ENCODE measurements at regions not wholly inside any gene's neighbourhood (a gene's known extent, or its start where the extent isn't known, plus 50 kb on each side); places are given as distances from the start of the nearest gene placed in this dataset.

GRCh38 chr14:87121716-87122115 is 871.3 kb downstream of the GALC start:
- Mint-ChIP-seq H3K27ac (ENCODE audit: unreplicated experiment) (no peak overlapping the region), H3K4me1 (ENCODE audit: low read depth, unreplicated experiment) (no peaks in the 10 kb centered on the region), H3K27me3 (ENCODE audit: unreplicated experiment) (no peaks in the 10 kb centered on the region), H3K9me3 (ENCODE audit: low read depth, unreplicated experiment) (peaks cover 3% of the 10 kb centered on the region), H3K36me3 (ENCODE audit: insufficient read depth, unreplicated experiment) (no peaks in the 10 kb centered on the region), H3K4me3 (ENCODE audit: low read depth, unreplicated experiment) (no peak overlapping the region)
- DNase-seq, result no peak
- CTCF ChIA-PET, result no interaction called here
- no peak for TF ChIP-seq CTCF (IDR thresholded peaks at IDR 0.05; ENCODE audit: unreplicated experiment)
- BruUV-seq (replicated peaks), result no TSS peak
- intact Hi-C loops (cut with micrococcal nuclease; ENCODE audit: unreplicated experiment), result no loop called here

- H3K27ac Mint-ChIP-seq (ENCODE audit: unreplicated experiment), result no peak overlapping the region
- H3K27me3 Mint-ChIP-seq (ENCODE audit: unreplicated experiment), result no peaks in the 10 kb centered on the region
- no peaks in the 10 kb centered on the region for H3K36me3 Mint-ChIP-seq (ENCODE audit: insufficient read depth, unreplicated experiment)
- H3K4me1 Mint-ChIP-seq (ENCODE audit: low read depth, unreplicated experiment), result no peaks in the 10 kb centered on the region
- BruUV-seq (replicated peaks), result no TSS peak
- no peak overlapping the region for H3K4me3 Mint-ChIP-seq (ENCODE audit: low read depth, unreplicated experiment)
- no peak for TF ChIP-seq CTCF (IDR thresholded peaks at IDR 0.05; ENCODE audit: unreplicated experiment)
- intact Hi-C loops (cut with micrococcal nuclease; ENCODE audit: unreplicated experiment), result no loop called here
- no peaks in the 10 kb centered on the region for H3K9me3 Mint-ChIP-seq (ENCODE audit: low read depth, unreplicated experiment)
- DNase-seq, result no peak
- CTCF ChIA-PET, result no interaction called here
Measured at GRCh38 chr14:87115234-87115633, 877.7 kb downstream of the GALC start.

- no peaks in the 10 kb centered on the region for H3K9me3 Mint-ChIP-seq (ENCODE audit: low read depth, unreplicated experiment)
- DNase-seq, result no peak
- CTCF ChIA-PET, result interaction anchor here (0.6 kb wide), 1 partner anchor 38 kb away, joined by 3 read pairs; no protein-coding TSS in a partner anchor
- H3K4me1 Mint-ChIP-seq (ENCODE audit: low read depth, unreplicated experiment), result no peaks in the 10 kb centered on the region
- intact Hi-C loops (cut with micrococcal nuclease; ENCODE audit: unreplicated experiment), result loop anchor here (2.0 kb wide), 1 partner anchor 502 kb away; no protein-coding TSS in a partner anchor
- TF ChIP-seq CTCF (IDR thresholded peaks at IDR 0.05; ENCODE audit: unreplicated experiment), result no peak
- H3K27ac Mint-ChIP-seq (ENCODE audit: unreplicated experiment), result no peak overlapping the region
- no TSS peak for BruUV-seq (replicated peaks)
- H3K36me3 Mint-ChIP-seq (ENCODE audit: insufficient read depth, unreplicated experiment), result no peaks in the 10 kb centered on the region
- H3K27me3 Mint-ChIP-seq (ENCODE audit: unreplicated experiment), result no peaks in the 10 kb centered on the region
- H3K4me3 Mint-ChIP-seq (ENCODE audit: low read depth, unreplicated experiment), result no peak overlapping the region
Measured at GRCh38 chr14:87113286-87113685, 879.7 kb downstream of the GALC start.

- no peak for TF ChIP-seq CTCF (IDR thresholded peaks at IDR 0.05; ENCODE audit: unreplicated experiment)
- Mint-ChIP-seq H3K27me3 (ENCODE audit: unreplicated experiment) (no peaks in the 10 kb centered on the region), H3K27ac (ENCODE audit: unreplicated experiment) (no peak overlapping the region), H3K4me1 (ENCODE audit: low read depth, unreplicated experiment) (no peaks in the 10 kb centered on the region), H3K9me3 (ENCODE audit: low read depth, unreplicated experiment) (no peaks in the 10 kb centered on the region), H3K36me3 (ENCODE audit: insufficient read depth, unreplicated experiment) (no peaks in the 10 kb centered on the region), H3K4me3 (ENCODE audit: low read depth, unreplicated experiment) (no peak overlapping the region)
- no peak for DNase-seq
- BruUV-seq (replicated peaks), result no TSS peak
- CTCF ChIA-PET, result no interaction called here
- intact Hi-C loops (cut with micrococcal nuclease; ENCODE audit: unreplicated experiment), result loop anchor here (2.0 kb wide), 1 partner anchor 503 kb away; no protein-coding TSS in a partner anchor
Measured at GRCh38 chr14:87111741-87112140, 881.2 kb downstream of the GALC start.

All from Calu3 (cell line).